HG02970 (cell line): ENCODE measurements at regions not wholly inside any gene's neighbourhood (a gene's known extent, or its start where the extent isn't known, plus 50 kb on each side); places are given as distances from the start of the nearest gene placed in this dataset.
"Not testable (repeated sequence)": the region's sequence is repeated elsewhere in the genome, so short reads cannot be mapped to it uniquely, and the experiment has no call there.

Experiments
- ATAC-seq: cut with Tn5 transposase; IDR thresholded peaks from one replicate; pipeline ENCODE4 v1.9.1; 2021; ENCODE audit warnings: mild to moderate bottlenecking, moderate library complexity, moderate number of reproducible peaks; ENCODE audit not compliant: unreplicated experiment, low FRiP score

GRCh38 chr1:90826024-90826423 is 108.9 kb upstream of the BARHL2 start:
- ATAC-seq: no peak

- ATAC-seq: no peak
Observed at GRCh38 chr1:90824551-90824950, 107.4 kb upstream of the BARHL2 start.

GRCh38 chr1:90823686-90824085 is 106.6 kb upstream of the BARHL2 start:
- ATAC-seq: no peak

- no peak for ATAC-seq
Observed at GRCh38 chr1:90821788-90822359, 104.8 kb upstream of the BARHL2 start.

GRCh38 chr1:90821152-90821787 is 104.2 kb upstream of the BARHL2 start:
- no peak for ATAC-seq

- no peak for ATAC-seq
Observed at GRCh38 chr1:90820745-90821144, 103.6 kb upstream of the BARHL2 start.

GRCh38 chr1:90817399-90817798 is 100.3 kb upstream of the BARHL2 start:
- ATAC-seq: no peak

- ATAC-seq: not testable (repeated sequence)
Observed at GRCh38 chr1:90812237-90812636, 95.1 kb upstream of the BARHL2 start.

- ATAC-seq: not testable (repeated sequence)
Observed at GRCh38 chr1:90811444-90811950, 94.4 kb upstream of the BARHL2 start.

- ATAC-seq: no peak
Observed at GRCh38 chr1:90810681-90811080, 93.6 kb upstream of the BARHL2 start.

- no peak for ATAC-seq
Observed at GRCh38 chr1:90809996-90810395, 92.9 kb upstream of the BARHL2 start.

GRCh38 chr1:90809093-90809492 is 92.0 kb upstream of the BARHL2 start:
- ATAC-seq: no peak

- ATAC-seq: no peak
Observed at GRCh38 chr1:90807329-90807728, 90.2 kb upstream of the BARHL2 start.

GRCh38 chr1:90802622-90803021 is 85.5 kb upstream of the BARHL2 start:
- ATAC-seq: no peak

GRCh38 chr1:90800012-90800717 is 83.1 kb upstream of the BARHL2 start:
- ATAC-seq: no peak

- no peak for ATAC-seq
Observed at GRCh38 chr1:90799326-90799725, 82.2 kb upstream of the BARHL2 start.

GRCh38 chr1:90798883-90799282 is 81.8 kb upstream of the BARHL2 start:
- ATAC-seq: no peak

- ATAC-seq: no peak
Observed at GRCh38 chr1:90798344-90798743, 81.2 kb upstream of the BARHL2 start.

- no peak for ATAC-seq
Observed at GRCh38 chr1:90795431-90795830, 78.3 kb upstream of the BARHL2 start.

- no peak for ATAC-seq
Observed at GRCh38 chr1:90786709-90787108, 69.6 kb upstream of the BARHL2 start.

GRCh38 chr1:90784186-90784847 is 67.2 kb upstream of the BARHL2 start:
- no peak for ATAC-seq
